Caki2 (cell line): ENCODE measurements at regions not wholly inside any gene's neighbourhood (a gene's known extent, or its start where the extent isn't known, plus 50 kb on each side); places are given as distances from the start of the nearest gene placed in this dataset.
A peak's percentile ranks its signal among the peaks of the same experiment; 100 is the strongest.

ENCODE experiments used
- DNase-seq: peaks from one replicate; pipeline ENCODE4 v3.0.0-alpha.2; 2015; ENCODE audit warnings: low read depth
- in situ Hi-C: cut with HindIII; loops from 2 replicates; pipeline ENCODE4 v1.10.0; 2016; ENCODE audit warnings: low sequenced_read_pairs, low pct_unique_long_range_greater_than_20kb, mixed read lengths

GRCh38 chr11:27287205-27287604 is 75.8 kb downstream of the CCDC34 start:
- in situ Hi-C loops = loop anchor here (25.0 kb wide), 1 partner anchor 100 kb away; no protein-coding TSS in a partner anchor
- DNase-seq = no peak

DNA sequence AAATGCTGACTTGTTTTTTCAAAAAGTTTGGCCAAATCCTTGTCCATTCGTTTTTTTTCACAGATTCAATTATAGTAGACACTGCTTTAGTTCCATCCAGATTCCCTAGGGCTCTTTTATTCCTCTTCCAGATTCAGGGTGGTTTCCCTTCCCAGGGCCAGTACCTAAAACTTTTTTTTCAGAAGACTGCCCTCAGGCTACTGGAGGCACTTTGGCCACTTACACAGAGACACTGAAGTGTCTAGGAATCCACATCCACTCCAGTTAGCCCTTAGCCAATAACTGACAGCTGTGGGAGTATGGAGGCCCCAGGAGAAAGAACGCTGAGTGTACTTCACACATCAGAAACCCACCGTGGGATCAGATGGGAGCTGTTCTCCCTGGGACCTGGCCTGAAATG is 77.3 kb downstream of the CCDC34 start:
- in situ Hi-C loops = loop anchor here (25.0 kb wide), 1 partner anchor 98 kb away; no protein-coding TSS in a partner anchor
- no peak for DNase-seq

DNA sequence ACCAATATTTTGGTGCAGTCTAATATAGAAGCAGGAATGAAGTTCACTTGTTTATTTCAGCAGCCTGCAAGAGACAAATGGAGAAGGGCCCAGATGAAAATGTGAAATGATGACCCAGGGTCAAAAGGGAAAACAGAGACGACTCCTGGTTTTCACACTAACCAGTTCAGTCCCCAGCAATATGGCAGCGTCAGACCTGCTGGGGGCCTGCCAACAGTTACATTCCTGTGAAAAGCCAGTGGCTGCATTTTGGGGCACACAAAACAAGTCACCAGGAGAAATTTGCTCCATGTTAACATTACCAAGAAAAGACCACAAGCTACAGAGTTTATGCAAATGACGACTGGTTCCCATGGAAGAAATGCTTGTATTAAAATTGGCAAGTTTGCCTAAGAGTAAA is 80.2 kb downstream of the CCDC34 start:
- in situ Hi-C loops = loop anchor here (5.0 to 25.0 kb wide), 2 partner anchors 34 to 96 kb away; no protein-coding TSS in a partner anchor
- no peak for DNase-seq

GRCh38 chr11:27281740-27282590 is 81.0 kb downstream of the CCDC34 start:
- in situ Hi-C loops = loop anchor here (5.0 to 25.0 kb wide), 2 partner anchors 35 to 95 kb away; no protein-coding TSS in a partner anchor
- peak; percentile 99 for DNase-seq

GRCh38 chr11:27281276-27281675 is 81.7 kb downstream of the CCDC34 start:
- in situ Hi-C loops = loop anchor here (5.0 to 25.0 kb wide), 2 partner anchors 36 to 94 kb away; no protein-coding TSS in a partner anchor
- DNase-seq = peak; percentile 7

- in situ Hi-C loops = loop anchor here (5.0 to 25.0 kb wide), 2 partner anchors 37 to 93 kb away; no protein-coding TSS in a partner anchor
- no peak for DNase-seq
Measured at GRCh38 chr11:27280140-27280539, 82.9 kb downstream of the CCDC34 start.

GRCh38 chr11:27279460-27279859 is 83.6 kb downstream of the CCDC34 start:
- in situ Hi-C loops = loop anchor here (25.0 kb wide), 1 partner anchor 92 kb away; no protein-coding TSS in a partner anchor
- no peak for DNase-seq

DNA sequence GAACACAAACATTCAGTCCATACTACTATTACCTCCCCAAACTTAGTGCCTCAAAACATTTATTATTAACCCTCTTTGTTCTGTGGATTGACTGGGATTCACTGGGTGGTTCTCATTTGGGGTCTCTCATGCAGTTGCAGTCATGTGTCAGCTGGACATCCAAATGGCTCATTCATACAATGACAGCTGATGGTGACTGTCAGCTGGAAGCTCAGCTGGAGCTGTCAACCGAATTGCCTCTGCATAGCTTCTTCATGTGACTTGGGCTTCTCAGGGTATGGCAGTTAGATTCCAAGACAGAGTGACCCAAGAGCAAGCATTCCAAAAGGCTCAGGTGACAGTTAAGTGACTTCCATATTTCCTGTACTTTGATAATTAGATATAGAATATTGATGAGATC is 85.2 kb downstream of the CCDC34 start:
- no peak for DNase-seq
- in situ Hi-C loops = loop anchor here (25.0 kb wide), 1 partner anchor 91 kb away; no protein-coding TSS in a partner anchor

- DNase-seq = no peak
- in situ Hi-C loops = loop anchor here (25.0 kb wide), 1 partner anchor 89 kb away; no protein-coding TSS in a partner anchor
Measured at GRCh38 chr11:27276141-27276540, 86.9 kb downstream of the CCDC34 start.

DNA sequence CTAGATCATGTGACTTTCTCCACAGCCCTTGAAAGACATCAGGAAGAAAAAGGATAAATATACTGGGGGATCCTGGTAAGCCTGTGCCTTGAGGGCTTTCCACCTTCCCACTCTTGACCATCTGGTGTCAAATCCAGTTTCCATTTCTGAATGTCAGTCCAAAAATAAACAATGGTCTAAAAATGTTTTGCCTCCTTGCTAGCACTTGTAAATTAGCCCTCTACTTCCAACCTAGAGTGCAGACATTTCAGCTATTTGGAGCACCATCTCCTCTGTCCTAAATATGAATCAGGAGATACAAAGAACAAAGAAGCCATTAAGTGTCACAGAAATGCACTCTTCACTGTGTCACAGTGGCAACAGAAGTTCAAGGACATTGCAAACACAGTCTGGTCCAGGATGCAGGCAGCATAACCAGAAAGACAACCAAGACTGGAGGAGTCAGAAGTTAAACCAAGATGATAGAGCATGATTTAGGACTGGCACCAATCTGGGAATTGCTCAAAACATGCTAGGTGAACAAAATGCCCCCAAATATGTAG is 88.1 kb downstream of the CCDC34 start:
- no peak for DNase-seq
- in situ Hi-C loops = loop anchor here (25.0 kb wide), 1 partner anchor 88 kb away; no protein-coding TSS in a partner anchor

DNA sequence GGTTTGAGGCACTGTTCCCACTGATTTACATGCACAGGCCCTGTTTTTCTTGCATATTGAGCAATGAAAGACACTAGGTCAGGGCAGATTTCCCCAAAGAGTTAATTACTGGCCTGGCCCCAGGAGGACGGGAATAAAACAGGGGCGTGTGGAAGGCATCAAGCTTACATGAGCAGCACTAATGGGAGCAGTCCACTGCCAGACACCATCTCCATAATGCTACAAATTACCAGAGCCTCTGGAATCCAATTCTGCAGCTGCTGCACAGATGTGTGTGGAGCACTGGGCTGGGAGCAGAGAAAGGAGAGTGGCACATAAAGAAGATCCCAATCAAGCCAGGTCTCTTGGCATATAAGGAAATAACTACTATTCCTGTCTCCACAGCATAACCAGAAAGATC is 96.9 kb downstream of the CCDC34 start:
- in situ Hi-C loops = no loop called here
- DNase-seq = no peak

GRCh38 chr11:27263986-27264385 is 99.0 kb downstream of the CCDC34 start:
- no peak for DNase-seq
- in situ Hi-C loops = no loop called here

GRCh38 chr11:27263046-27263445 is 100.0 kb downstream of the CCDC34 start:
- DNase-seq = no peak

DNA sequence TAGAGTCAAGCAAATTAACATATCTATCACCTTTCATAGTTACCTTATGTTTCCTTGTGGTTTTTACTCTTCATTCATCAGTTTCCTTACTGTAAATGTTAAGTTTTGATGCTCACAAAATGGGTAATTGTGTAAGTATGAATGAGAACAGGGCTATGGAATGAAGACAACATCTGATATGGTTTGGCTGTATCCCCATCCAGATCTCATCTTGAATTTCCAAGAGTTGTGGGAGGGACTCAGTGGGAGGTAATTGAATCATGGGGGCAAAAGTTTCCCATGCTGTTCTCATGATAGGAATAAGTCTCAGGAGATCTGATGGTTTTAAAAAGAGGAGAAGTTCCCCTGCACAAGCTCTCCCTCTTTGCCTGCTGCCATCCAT is 107.6 kb downstream of the CCDC34 start:
- in situ Hi-C loops = no loop called here
- no peak for DNase-seq

More at GRCh38 chr11:27263046-27263445, 100.0 kb downstream of the CCDC34 start:
- in situ Hi-C loops = no loop called here

DNA sequence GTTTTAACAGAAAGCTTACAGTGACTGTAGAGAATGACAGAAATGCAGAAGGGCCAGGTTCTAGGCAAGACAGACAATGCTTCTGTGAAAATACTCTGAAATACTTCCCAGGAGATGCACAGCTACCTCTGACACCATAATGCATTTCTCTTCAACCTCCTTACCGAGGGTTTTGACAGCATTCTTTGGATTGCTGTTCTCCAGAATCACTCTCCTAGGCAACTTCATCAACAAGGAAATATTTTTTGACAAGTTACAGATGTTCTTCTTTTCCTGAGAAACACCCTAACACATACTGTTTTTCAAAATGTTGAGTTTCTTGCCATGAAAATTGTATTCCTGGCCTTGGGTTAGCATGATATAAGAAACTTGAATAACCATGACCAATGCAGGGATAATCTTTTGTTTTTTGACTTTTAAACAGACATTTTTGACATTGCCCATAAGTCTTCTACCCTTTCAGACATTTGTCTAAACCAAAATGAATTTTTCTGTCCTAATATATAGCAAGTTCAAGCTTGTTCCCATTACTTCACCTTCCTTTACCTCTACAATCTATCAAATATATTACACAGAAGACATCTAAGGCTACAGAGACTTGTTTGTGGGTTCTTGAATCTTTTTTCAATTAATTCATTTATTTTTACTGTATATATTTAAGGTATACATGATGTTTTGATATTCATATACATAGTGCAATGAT is 108.1 kb downstream of the CCDC34 start:
- no peak for DNase-seq
- in situ Hi-C loops = no loop called here

- DNase-seq = no peak
- in situ Hi-C loops = no loop called here
Measured at GRCh38 chr11:27253224-27253623, 109.8 kb downstream of the CCDC34 start.

- in situ Hi-C loops = no loop called here
Measured at GRCh38 chr11:27250867-27251665, 111.9 kb downstream of the CCDC34 start.

More at GRCh38 chr11:27250867-27251665, 111.9 kb downstream of the CCDC34 start:
- DNase-seq = no peak
